ENCODE measurements at regions not wholly inside any gene's neighbourhood (a gene's known extent, or its start where the extent isn't known, plus 50 kb on each side); places are given as distances from the start of the nearest gene placed in this dataset.

- Histone ChIP-seq H3K4me3 (ENCODE audit: low read length) (no peak overlapping the region), H3K4me1 (ENCODE audit: control insufficient read depth, low read length) (no peaks in the 10 kb centered on the region), H3F3A (ENCODE audit: control insufficient read depth, insufficient read depth) (no peaks in the 10 kb centered on the region), H3K27me3 (ENCODE audit: control insufficient read depth, low read length) (no peaks in the 10 kb centered on the region), H3K9me3 (ENCODE audit: control insufficient read depth, insufficient read depth, low read length) (no peaks in the 10 kb centered on the region; the same call in 1 of the 2 replicates), H3K9me2 (replicated peaks; ENCODE audit: control insufficient read depth, low read length) (no peaks in the 10 kb centered on the region), H3K27ac (ENCODE audit: low read depth, low read length) (no peak overlapping the region), H3K36me3 (ENCODE audit: control insufficient read depth, low read length) (no peaks in the 10 kb centered on the region), H3K4me2 (ENCODE audit: low read length) (no peak overlapping the region), H3K79me2 (ENCODE audit: control insufficient read depth, low read length) (no peaks in the 10 kb centered on the region), H4K20me1 (ENCODE audit: control insufficient read depth, insufficient read depth, low read depth, low read length) (no peaks in the 10 kb centered on the region)
- no peak for TF ChIP-seq CTCF (IDR thresholded peaks at IDR 0.05; ENCODE audit: low read depth, low read length, poor library complexity, severe bottlenecking)
- no peak for TF ChIP-seq EZH2phosphoT487 (IDR thresholded peaks at IDR 0.05; ENCODE audit: borderline replicate concordance, low read length)
Observed at GRCh38 chr5:2575292-2575691, 176.2 kb downstream of the IRX2 start.

- H3K4me2 ChIP-seq (ENCODE audit: low read length): no peak overlapping the region
- no peaks in the 10 kb centered on the region for H3K27me3 ChIP-seq (ENCODE audit: control insufficient read depth, low read length)
- H3K4me3 ChIP-seq (ENCODE audit: low read length): no peak overlapping the region
- H3K27ac ChIP-seq (ENCODE audit: low read depth, low read length): no peak overlapping the region
- no peaks in the 10 kb centered on the region; the same call in 1 of the 2 replicates for H3K9me3 ChIP-seq (ENCODE audit: control insufficient read depth, insufficient read depth, low read length)
- no peaks in the 10 kb centered on the region for H3F3A ChIP-seq (ENCODE audit: control insufficient read depth, insufficient read depth)
- H3K4me1 ChIP-seq (ENCODE audit: control insufficient read depth, low read length): no peaks in the 10 kb centered on the region
- H3K9me2 ChIP-seq (replicated peaks; ENCODE audit: control insufficient read depth, low read length): no peaks in the 10 kb centered on the region
- H3K79me2 ChIP-seq (ENCODE audit: control insufficient read depth, low read length): no peaks in the 10 kb centered on the region
- no peak for TF ChIP-seq EZH2phosphoT487 (IDR thresholded peaks at IDR 0.05; ENCODE audit: borderline replicate concordance, low read length)
- TF ChIP-seq CTCF (IDR thresholded peaks at IDR 0.05; ENCODE audit: low read depth, low read length, poor library complexity, severe bottlenecking): no peak
- H4K20me1 ChIP-seq (ENCODE audit: control insufficient read depth, insufficient read depth, low read depth, low read length): no peaks in the 10 kb centered on the region
- no peaks in the 10 kb centered on the region for H3K36me3 ChIP-seq (ENCODE audit: control insufficient read depth, low read length)
Observed at GRCh38 chr5:2574155-2574554, 177.3 kb downstream of the IRX2 start.

GRCh38 chr5:2570586-2570985 is 180.9 kb downstream of the IRX2 start:
- Histone ChIP-seq H3K79me2 (ENCODE audit: control insufficient read depth, low read length) (no peaks in the 10 kb centered on the region), H3K9me3 (ENCODE audit: control insufficient read depth, insufficient read depth, low read length) (no peaks in the 10 kb centered on the region), H3K4me2 (ENCODE audit: low read length) (no peak overlapping the region), H3K4me1 (ENCODE audit: control insufficient read depth, low read length) (no peaks in the 10 kb centered on the region), H3K4me3 (ENCODE audit: low read length) (no peak overlapping the region), H3K36me3 (ENCODE audit: control insufficient read depth, low read length) (no peaks in the 10 kb centered on the region), H3K27me3 (ENCODE audit: control insufficient read depth, low read length) (no peaks in the 10 kb centered on the region), H3K9me2 (replicated peaks; ENCODE audit: control insufficient read depth, low read length) (no peaks in the 10 kb centered on the region), H3F3A (ENCODE audit: control insufficient read depth, insufficient read depth) (no peaks in the 10 kb centered on the region), H3K27ac (ENCODE audit: low read depth, low read length) (no peak overlapping the region), H4K20me1 (ENCODE audit: control insufficient read depth, insufficient read depth, low read depth, low read length) (no peaks in the 10 kb centered on the region)
- TF ChIP-seq EZH2phosphoT487 (IDR thresholded peaks at IDR 0.05; ENCODE audit: borderline replicate concordance, low read length): no peak
- TF ChIP-seq CTCF (IDR thresholded peaks at IDR 0.05; ENCODE audit: low read depth, low read length, poor library complexity, severe bottlenecking): no peak

All from DOHH2 (cell line).